Lung (tissue), 11 donors: ENCODE measurements at regions not wholly inside any gene's neighbourhood (a gene's known extent, or its start where the extent isn't known, plus 50 kb on each side); places are given as distances from the start of the nearest gene placed in this dataset.

Experiments used
- ATAC-seq: fragments of 200-7000 bp; cut with Tn5 transposase; one replicate; pipeline ENCODE4 v1.9.1; 2020; ENCODE audit warnings: moderate number of reproducible peaks; ENCODE audit not compliant: insufficient read depth, low FRiP score
- DNase-seq, 3 donors: peaks; one replicate each; pipeline ENCODE4 v3.0.0-alpha.2; 2013 to 2017
- H3K27ac ChIP-seq, 2 donors: one replicate each; pipeline ENCODE4 v1.5.1; 2013; ENCODE audit warnings: mild to moderate bottlenecking in 2 of 2, moderate library complexity in 2 of 2, control low read depth in 1 of 2, inconsistent platforms in 1 of 2, low read depth in 1 of 2, low read length in 1 of 2
- H3K27me3 ChIP-seq, 3 donors: one replicate each; pipeline ENCODE4 v1.5.1; 2013; ENCODE audit warnings: low read length in 2 of 3; ENCODE audit not compliant: control insufficient read depth in 3 of 3, insufficient read depth in 3 of 3
- H3K36me3 ChIP-seq, 4 donors: one replicate each; pipeline ENCODE4 v1.5.1; 2013; ENCODE audit warnings: low read length in 4 of 4, mild to moderate bottlenecking in 1 of 4, moderate library complexity in 1 of 4; ENCODE audit not compliant: control insufficient read depth in 4 of 4, insufficient read depth in 4 of 4
- H3K4me1 ChIP-seq, 5 donors: one replicate each; pipeline ENCODE4 v1.5.1; 2013; ENCODE audit warnings: low read length in 5 of 5, mild to moderate bottlenecking in 2 of 5, moderate library complexity in 1 of 5; ENCODE audit not compliant: control insufficient read depth in 5 of 5, insufficient read depth in 5 of 5
- H3K4me3 ChIP-seq: one replicate; pipeline ENCODE4 v1.5.1; 2013; ENCODE audit warnings: mild to moderate bottlenecking, control low read depth, moderate library complexity
- H3K9ac ChIP-seq, 2 donors: one replicate each; pipeline ENCODE4 v1.5.1; 2013; ENCODE audit warnings: low read length in 2 of 2, control low read depth in 1 of 2; ENCODE audit not compliant: insufficient read depth in 1 of 2
- H3K9me3 ChIP-seq, 4 donors: one replicate each; pipeline ENCODE4 v1.5.1; 2013; ENCODE audit warnings: low read length in 3 of 4, mild to moderate bottlenecking in 1 of 4, moderate library complexity in 1 of 4; ENCODE audit not compliant: control insufficient read depth in 4 of 4, insufficient read depth in 3 of 4
- WGBS, 2 donors: extraction: QIAGEN DNeasy Blood & Tissue Kit; methylation state at CpG; one replicate each; pipeline ENCODE4 v1.1.7; 2013; 5-methylcytosine and 5-hydroxymethylcytosine counted together
- TF ChIP-seq, protein P1 (sequence below): IDR thresholded peaks from 2 replicates; pipeline ENCODE4 v1.5.1; 2012; ENCODE audit warnings: mild to moderate bottlenecking; ENCODE audit errors: control extremely low read depth, extremely low read depth
- donor health status: control.
- donor health status: control.
- donor health status: Bipolar disorder and iron deficiency.
- donor health status: healthy.
- donor health status: DM: yes; HTN: yes; CAD: no.

DNA sequence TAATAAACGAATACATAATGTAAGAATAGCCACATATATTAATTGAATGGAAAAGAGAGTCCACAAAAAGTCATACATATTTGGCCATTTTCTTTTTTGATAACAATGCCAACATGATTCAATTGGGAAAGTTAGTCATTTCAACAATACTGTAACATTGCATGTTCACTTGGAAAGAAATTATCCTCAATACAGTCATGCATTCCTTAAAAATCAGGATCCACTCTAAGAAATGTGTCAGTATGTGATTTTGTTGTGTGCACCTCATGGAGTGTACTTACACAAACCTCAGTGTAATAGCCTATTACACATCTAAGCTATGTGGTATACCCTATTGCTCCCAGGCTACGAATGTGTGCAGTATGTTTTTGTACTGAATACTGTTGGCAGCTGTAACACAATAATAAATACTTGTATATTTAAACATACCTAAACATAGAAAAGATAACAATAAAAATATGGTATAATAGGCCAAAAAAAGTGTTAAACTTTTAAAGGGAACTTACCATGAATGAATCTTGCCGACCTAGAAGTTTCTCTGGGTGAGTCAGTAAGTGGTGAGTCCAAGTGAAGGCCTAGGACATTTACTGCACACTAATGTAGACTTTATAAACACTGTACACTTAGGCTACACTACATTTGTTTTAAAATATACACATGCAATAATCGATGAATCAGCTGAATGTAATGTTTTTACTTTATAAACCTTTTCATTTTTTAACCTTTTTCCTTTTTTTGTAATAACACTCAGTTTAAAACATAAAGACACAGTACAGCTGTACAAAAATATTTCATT lies 806.8 kb downstream of the PCDH18 start:
- H3K4me1 ChIP-seq, result no peaks in the 10 kb centered on the region
- WGBS, 2 donors, result 79 to 84% methylated on average over 4 of the region's 4 CpGs
- no peak for DNase-seq
- H3K27me3 ChIP-seq, result no peaks in the 10 kb centered on the region
- H3K4me3 ChIP-seq, result no peak overlapping the region
- no peak overlapping the region for H3K27ac ChIP-seq
- ATAC-seq, result no peak
- no peak overlapping the region for H3K9ac ChIP-seq
- H3K9me3 ChIP-seq, result no peaks in the 10 kb centered on the region
- no peaks in the 10 kb centered on the region for H3K36me3 ChIP-seq
- TF ChIP-seq, protein P1, sequence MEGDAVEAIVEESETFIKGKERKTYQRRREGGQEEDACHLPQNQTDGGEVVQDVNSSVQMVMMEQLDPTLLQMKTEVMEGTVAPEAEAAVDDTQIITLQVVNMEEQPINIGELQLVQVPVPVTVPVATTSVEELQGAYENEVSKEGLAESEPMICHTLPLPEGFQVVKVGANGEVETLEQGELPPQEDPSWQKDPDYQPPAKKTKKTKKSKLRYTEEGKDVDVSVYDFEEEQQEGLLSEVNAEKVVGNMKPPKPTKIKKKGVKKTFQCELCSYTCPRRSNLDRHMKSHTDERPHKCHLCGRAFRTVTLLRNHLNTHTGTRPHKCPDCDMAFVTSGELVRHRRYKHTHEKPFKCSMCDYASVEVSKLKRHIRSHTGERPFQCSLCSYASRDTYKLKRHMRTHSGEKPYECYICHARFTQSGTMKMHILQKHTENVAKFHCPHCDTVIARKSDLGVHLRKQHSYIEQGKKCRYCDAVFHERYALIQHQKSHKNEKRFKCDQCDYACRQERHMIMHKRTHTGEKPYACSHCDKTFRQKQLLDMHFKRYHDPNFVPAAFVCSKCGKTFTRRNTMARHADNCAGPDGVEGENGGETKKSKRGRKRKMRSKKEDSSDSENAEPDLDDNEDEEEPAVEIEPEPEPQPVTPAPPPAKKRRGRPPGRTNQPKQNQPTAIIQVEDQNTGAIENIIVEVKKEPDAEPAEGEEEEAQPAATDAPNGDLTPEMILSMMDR, result no peak

DNA sequence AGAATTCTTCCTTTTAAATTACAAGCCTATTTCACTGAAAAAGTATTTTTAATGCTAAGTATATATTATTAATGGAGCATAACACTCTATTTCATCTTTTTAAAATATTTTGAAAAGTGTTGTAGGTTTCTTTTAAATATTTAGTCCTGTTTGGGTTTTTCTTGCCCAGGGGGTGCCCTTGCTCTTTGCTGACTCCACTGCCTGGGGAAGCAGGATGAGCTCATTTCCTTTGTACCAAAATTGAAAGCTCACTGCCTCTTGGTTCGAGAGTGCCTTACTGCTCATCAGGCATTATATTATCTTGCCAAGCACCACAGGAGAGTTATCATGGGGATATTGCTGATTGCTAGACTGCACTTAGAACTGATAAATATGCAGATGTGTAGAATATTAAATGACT lies 819.2 kb downstream of the PCDH18 start:
- H3K27ac ChIP-seq, result no peak overlapping the region
- H3K4me3 ChIP-seq, result no peak overlapping the region
- H3K27me3 ChIP-seq, result no peaks in the 10 kb centered on the region
- DNase-seq, result peak in 1 of 3 donors; percentile 9
- ATAC-seq, result no peak
- TF ChIP-seq, protein P1, result no peak
- no peaks in the 10 kb centered on the region for H3K36me3 ChIP-seq
- no peaks in the 10 kb centered on the region for H3K4me1 ChIP-seq
- 16 to 18% methylated on average over 1 of the region's 1 CpG for WGBS, 2 donors
- H3K9ac ChIP-seq, result no peak overlapping the region
- peaks cover 0 to 2% (median under 1%) of the 10 kb centered on the region in 4 donors for H3K9me3 ChIP-seq

DNA sequence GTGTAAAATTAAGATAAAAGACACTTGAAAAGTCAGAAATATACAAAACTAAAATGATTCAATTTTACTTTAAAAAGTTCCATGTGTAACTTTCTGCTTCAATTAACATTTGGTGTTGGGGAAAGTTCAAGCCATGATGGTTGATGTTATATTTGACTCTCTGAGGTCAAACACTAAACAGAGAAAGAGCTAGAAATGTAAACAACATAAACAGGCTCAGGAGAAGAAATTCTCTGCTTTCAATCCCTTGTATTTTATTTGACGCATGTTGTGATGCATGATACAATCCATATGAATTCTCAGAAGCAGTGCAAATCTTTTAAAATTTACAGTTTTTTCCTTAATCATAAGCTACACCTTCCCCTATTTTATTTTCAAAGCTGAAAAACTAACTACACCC lies 822.4 kb downstream of the PCDH18 start:
- Histone ChIP-seq H3K27me3 (no peaks in the 10 kb centered on the region), H3K36me3 (no peaks in the 10 kb centered on the region), H3K4me1 (no peaks in the 10 kb centered on the region), H3K4me3 (no peak overlapping the region), H3K27ac (no peak overlapping the region), H3K9ac (no peak overlapping the region), H3K9me3 (peaks cover 0 to 2% (median 0%) of the 10 kb centered on the region in 4 donors)
- DNase-seq (peak in 2 of 3 donors; percentile 12 to 20), ATAC-seq (no peak)
- WGBS, 2 donors, result 81 to 82% methylated on average over 1 of the region's 1 CpG
- TF ChIP-seq, protein P1, result no peak
